Activated CD4-positive, alpha-beta T cell treated with anti-CD3 and anti-CD28 coated beads, Interleukin-2, amount 50 U/mL, for 24 hours (primary cell): ENCODE measurements at regions not wholly inside any gene's neighbourhood (a gene's known extent, or its start where the extent isn't known, plus 50 kb on each side); places are given as distances from the start of the nearest gene placed in this dataset.
"Not testable (repeated sequence)": the region's sequence is repeated elsewhere in the genome, so short reads cannot be mapped to it uniquely, and the experiment has no call there.

ENCODE experiments used
- DNase-seq, 2 donors: peaks; one replicate each; pipeline ENCODE4 v3.0.0-alpha.2; 2020; ENCODE audit warnings: low read depth in 1 of 2, low spot score in 1 of 2

GRCh38 chr16:65421596-65421995 is 299.7 kb upstream of the CDH11 start:
- no peak for DNase-seq

GRCh38 chr16:65418435-65418834 is 296.6 kb upstream of the CDH11 start:
- no peak for DNase-seq

- DNase-seq = no peak
These were observed 293.6 kb upstream of the CDH11 start for GRCh38 chr16:65415460-65415859.

DNA sequence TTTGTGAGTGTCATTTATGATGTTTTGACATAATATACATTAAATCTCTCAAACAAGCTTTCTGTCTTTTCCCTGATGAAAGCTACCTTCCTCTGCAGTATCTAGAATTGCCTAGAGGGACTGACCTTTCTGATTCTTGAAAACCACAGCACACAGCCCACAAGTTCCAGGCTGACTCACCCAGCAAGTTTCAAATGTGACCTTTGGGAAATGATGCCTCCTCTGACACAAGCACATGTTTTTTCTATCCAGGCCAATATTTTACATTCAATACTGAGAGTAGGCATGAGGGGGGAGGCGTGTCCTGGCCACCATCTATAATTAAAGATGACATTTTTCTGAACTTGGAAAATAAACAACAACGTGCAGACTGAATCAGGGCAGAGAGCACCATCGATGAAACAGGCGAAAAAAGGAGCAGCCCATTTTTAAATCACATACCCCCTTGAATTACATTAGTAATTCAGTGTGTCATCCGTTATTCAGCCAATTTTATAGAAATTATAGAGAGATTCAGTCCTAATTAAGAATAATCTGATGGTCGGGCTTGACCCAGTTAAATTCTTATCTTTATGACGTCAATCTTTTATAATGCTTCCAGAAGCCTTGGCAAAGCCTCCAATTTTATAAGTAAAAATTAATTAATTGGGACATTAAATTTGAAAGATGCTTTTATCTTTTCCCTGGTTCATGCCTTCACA is 292.6 kb upstream of the CDH11 start:
- no peak for DNase-seq

- no peak for DNase-seq
These were observed 292.0 kb upstream of the CDH11 start for GRCh38 chr16:65413861-65414260.

DNA sequence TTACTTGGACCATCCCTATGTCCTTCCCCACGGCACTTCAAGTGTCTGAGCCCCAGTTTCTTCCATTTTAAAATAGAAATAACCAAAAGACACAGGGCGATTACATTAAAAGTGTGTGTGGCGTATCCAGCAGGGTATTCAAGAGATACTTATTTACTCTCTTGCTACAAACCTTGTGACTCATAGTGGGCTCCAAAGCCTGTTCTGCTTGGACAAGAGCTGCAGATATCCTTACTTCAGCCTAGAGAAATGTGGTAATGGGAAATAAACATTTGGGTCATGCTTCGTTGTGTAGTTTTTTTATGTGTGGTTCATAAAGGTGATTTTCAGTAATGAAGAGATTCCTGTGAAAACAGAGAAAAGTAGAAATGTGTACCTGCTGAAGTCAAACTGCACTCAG is 288.9 kb upstream of the CDH11 start:
- no peak for DNase-seq

DNA sequence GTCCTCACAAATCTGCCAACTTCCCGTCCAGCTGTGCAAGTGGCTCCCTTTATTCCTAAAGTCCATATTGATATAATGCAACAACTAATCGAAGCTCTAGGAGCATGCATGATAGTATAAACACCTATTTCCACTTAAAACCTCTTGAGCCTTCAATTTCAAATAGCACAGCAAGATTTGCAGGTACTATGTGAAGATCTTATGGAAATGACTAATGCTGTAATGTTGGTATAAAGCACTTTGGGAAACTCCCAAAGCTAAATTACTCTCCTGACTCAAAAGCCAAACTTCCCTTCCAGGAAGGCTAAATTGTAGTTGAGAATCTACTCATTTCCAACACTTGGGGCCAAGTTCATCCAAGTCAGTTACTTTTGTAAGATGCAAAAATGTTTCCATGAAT is 287.6 kb upstream of the CDH11 start:
- DNase-seq = no peak

DNA sequence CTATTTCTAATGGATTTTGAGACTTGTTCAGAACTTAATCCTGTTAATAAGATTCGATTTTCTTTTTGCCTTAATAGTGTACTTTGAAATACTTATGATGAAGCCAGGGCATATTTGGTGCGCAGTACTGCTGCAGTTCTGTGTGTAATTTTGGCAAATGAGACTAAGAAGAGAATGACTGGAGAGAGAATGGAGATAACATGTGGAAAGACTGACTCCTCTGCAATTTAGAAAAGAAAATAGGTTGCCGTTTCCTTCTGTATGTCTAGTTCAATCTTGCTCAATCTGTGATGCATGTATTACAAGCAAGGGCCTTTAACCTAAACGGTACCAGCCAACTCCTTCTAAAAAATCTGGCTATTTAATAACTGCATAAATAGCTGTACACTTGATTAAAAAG is 285.1 kb upstream of the CDH11 start:
- no peak for DNase-seq

- no peak for DNase-seq
These were observed 284.3 kb upstream of the CDH11 start for GRCh38 chr16:65406116-65406515.

DNA sequence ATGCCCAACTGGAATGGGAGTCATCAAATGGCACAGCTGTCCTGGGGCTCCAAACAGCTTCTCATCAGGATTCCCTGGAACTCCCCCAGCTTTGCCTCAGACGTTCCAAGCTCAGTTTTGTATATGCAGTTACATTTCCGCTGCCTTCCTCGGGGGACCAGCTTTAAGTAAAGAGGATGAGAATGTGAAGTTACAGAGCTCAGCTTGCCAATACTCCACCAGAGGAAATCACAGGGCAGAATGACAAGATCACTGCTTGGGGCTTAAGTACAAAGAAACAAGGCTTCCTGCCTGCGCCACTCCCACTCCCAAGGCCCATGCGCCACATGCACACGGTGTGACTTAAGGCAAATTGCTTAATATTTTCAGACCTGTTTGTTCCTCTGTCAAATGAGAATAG is 272.4 kb upstream of the CDH11 start:
- no peak for DNase-seq

DNA sequence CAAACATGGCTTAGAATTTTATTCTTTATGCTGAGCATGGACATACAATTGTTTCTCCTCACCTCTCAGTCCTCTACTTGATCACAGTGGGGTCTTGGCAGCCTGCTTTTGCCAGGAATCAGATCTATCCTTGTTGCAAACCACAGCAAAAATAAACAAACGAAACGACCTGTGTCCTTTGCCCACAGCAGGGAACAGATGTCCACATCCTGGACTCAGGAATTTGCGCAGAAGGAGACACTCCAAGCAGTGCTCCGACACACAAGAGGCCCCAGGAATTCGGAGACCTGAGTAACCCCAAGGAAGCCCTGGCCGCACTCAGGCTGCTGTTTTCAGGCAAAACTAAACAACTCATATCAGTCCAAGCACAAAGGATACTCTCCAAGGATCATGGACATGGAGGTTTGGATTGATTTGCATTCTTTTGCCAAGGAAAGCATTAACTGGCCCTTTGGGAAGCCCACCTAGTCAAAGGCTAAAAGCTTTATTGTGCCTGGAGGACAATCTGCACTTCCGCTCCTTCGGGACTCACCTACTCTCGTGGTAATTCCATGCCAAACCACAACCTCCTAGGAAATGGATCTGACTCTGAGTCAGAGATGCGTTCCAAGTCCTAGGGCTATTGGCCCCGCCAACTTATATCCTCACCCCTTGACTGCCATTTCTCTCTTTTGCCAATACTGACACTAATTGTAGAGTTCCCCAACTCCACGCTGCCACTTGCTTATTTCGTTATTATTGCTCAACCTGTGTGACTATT is 271.1 kb upstream of the CDH11 start:
- DNase-seq = no peak

DNA sequence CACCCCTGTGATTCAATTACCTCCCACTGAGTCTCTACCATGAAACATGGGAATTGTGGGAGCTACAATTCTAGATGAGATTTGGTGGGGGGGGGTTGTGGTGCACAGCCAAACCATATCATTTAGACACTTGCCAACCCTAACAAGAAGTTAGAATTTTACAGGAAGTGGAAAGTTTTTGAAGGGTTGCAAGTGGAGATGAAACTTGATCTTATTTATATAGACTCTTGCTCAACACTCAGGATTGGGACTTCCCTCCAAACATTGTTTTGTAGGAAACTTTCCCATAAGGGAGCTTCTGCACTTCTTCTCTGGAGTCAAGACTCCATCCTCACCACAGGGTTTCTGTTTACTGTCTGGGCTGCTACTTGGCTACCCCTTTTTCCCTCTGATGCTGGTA is 266.7 kb upstream of the CDH11 start:
- DNase-seq = no peak

DNA sequence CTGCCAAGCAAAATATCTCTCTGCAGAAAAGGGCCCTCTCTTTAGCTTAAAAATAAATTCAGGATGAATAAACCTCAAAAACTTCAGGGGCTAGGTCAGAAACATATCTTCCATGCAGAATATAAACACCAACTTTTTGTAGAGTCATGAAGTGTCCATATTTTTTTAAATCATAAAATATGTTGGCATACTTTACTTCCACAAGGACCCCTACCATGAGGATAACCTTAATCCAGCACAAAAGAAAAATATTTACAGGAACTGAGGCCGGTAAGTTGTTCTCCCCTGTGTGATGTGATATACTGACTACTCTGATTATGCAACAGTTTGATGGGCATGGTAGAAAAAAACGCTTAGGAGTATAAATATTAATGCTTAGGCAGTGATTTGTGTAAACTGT is 264.8 kb upstream of the CDH11 start:
- DNase-seq = no peak

GRCh38 chr16:65384441-65384840 is 262.6 kb upstream of the CDH11 start:
- DNase-seq = no peak

GRCh38 chr16:65377195-65377594 is 255.3 kb upstream of the CDH11 start:
- no peak for DNase-seq

DNA sequence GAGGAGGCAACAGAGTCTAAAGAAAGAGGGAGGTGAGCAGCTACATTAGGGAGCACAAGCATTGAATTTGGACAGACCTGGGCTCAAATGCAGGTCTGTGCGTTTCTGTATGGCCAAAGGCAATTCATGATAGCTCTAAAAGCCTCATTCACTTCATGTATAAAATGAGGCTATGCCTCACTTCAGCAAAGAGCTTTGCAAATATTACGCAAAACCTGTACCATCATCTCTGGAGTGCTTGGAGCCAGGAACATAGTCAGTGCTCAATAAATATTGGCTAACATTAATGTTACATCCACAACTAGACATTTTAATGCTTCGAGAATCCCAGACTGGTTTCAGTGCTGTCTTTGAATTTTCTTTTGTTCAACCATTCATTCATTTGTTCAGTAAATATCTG is 254.7 kb upstream of the CDH11 start:
- no peak for DNase-seq

DNA sequence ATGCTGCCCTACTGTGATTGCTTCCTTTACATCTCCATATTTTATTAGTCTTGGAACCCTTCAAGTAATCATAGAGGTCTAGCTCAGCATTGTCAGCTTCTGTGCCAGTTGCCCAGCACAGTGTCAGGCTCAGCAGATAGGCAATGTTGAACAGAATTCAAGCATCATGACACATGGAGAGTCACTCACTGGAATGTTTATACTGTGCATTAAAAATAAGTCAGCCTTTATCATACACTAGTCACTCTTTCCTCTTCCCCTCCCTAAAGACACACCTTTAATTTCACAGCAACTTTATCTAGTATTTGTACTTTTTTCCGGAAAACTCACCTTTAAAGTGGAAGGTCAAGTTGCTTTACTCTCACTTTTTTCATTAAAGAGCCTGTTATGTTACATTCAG is 253.8 kb upstream of the CDH11 start:
- no peak for DNase-seq

- DNase-seq = no peak
These were observed 251.2 kb upstream of the CDH11 start for GRCh38 chr16:65373097-65373496.

DNA sequence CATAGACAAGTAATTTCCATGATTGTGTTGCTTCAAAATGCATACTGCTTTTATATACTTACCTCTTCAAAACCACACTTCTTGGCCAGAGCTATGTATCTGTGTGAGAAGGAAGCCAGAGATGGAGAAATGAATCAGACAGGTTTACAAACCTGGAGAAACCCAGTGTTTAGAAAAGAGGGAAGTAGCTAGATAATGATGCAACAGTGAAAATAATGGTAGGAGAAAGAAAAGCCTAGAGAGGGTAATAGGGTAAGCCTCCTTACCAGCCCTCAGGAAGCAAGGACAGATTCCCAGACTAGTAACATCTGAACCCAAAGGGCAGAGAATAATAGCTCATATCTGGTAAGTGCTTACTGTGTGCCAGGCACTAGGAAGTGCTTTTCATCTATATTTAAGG is 250.3 kb upstream of the CDH11 start:
- DNase-seq = no peak

DNA sequence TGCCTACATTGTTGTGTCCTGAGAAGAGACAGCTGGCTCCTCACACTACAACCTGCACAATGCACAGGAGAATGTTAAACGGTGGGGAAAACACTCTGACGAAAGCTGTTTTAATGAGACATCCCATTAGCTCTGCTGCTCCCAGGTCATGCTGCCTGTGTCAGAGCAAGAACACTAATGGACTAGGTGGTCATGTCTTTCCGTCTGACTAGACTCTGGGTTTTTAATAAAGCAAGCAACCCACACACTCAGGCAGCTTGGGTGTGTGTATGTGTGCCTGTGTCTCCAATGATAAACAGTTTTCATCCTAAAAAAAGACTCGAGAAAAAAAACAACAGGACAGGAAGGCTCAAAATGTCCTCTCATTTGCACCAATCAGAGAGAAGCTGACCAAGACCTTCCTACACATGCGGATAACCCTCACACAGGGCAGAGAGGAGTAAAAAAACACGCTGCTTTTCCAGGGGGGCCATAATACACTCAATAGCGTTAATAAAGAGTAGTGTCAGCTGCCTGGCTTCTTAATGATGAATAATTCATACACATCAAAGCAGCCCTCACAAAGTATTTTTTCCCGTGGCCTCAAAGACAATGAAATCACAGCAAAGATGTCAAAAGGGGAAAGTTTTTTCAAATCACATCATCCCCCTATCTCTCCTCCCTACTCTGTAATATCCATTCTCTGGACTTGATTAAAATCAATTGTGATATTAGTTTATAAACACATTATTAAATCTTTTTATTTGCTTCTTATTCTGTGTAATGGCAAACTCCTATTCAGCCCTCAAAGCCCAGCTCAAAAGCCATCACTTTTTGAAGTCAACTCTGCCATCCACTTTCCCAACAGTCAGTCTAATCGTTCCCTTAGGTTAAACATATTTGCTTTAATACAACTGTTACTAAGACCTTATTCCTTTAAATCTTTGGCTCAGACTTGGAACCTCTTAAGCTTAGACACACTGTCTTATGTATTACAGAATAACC is 244.2 kb upstream of the CDH11 start:
- DNase-seq = no peak

- DNase-seq = not testable (repeated sequence)
These were observed 234.9 kb upstream of the CDH11 start for GRCh38 chr16:65356721-65357120.

DNA sequence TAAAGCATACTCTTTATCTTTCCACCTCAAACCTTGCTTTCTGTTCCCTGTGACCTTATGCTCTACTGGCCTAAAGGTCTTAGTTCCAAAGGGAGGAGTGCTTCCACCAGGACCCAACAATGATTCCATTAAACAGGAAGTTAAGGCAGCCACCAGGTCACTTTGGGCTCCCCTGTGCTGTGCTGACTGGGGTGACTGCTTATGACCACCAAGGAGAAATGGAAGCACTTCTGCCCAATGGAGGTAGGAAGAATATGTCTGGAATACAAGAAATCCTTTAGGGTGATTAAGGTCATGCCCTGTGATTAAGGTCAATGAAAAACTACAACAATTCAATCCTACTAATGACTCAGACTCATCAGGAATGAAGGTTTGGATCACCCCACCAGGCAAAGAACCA is 233.8 kb upstream of the CDH11 start:
- DNase-seq = no peak
